ENCODE measurements at regions not wholly inside any gene's neighbourhood (a gene's known extent, or its start where the extent isn't known, plus 50 kb on each side); places are given as distances from the start of the nearest gene placed in this dataset.

- TF ChIP-seq CTCF (tag by site-specific recombination; IDR thresholded peaks at IDR 0.05) (no peak), KLF16 (tag by site-specific recombination; IDR thresholded peaks at IDR 0.05) (no peak)
Observed at GRCh38 chr12:83826112-83826511, 1086.5 kb downstream of the SLC6A15 start.
